Stimulated activated CD8-positive, alpha-beta memory T cell treated with anti-CD3 and anti-CD28 coated beads, Interleukin-12 subunit alpha, Interleukin-12 subunit beta, amount 100 ng/mL, for 24 hours (primary cell): ENCODE measurements at regions not wholly inside any gene's neighbourhood (a gene's known extent, or its start where the extent isn't known, plus 50 kb on each side); places are given as distances from the start of the nearest gene placed in this dataset.

ENCODE experiments used
- DNase-seq: peaks from one replicate; pipeline ENCODE4 v3.0.0-alpha.2; 2020; ENCODE audit errors: extremely low read depth

DNA sequence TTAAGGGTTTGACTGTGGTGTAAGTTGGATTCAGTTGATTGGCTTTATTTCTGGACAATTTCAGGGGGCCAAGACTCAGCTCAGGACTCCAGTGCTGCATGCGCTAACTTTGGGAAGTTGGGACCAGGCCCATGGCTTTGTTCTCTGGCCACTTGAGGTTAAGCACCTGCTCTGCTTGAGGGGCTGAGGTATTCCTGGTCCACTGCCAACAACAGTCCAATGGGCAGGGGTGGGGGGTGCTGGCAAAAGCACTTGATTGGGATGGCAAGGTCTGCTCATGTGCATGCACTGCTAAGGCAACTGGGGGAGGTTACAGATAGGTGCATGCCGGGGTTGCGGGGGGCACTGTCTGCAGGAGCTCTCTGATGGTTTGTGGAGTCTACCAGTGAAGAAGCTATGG, 52.6 kb upstream of the ASB17 start:
- DNase-seq = no peak

DNA sequence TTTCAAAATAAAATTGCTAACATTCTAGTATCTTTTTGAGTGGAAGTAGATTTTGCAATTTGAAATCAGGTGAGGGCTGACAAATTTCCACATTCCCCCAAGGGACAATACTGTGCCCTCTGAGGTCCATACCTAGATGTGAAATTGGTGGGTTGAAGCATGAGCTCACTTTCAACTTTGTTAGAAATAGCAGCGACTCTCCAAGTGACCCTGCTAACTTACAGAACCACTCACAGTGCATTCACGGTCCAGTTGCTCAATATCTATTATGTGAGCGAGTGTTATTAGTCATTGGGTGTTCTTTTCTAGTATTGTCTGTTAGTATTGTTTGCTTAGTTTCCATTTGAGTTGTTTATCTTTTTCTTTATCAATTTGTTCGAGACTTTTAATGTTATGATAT, 53.6 kb upstream of the ASB17 start:
- no peak for DNase-seq

DNA sequence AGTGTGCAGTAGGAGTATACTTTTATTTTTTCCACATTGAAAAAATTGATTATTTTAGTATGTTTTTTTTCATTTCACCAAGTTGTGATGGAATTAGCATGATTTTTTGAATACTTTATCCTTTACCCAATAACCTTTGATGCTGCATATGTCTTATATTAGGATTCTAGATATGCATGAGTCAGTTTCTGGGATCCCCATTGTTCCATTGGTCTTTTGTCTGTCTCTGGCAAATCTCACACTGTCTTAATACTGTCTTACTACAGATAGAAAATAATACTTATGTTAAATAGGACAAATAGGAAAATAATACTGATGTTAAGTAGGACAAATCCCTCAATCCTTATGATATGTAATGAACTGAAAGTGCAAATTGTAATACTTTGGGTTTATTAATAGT, 54.3 kb upstream of the ASB17 start:
- no peak for DNase-seq

GRCh38 chr1:75989121-75989520, 56.9 kb upstream of the ASB17 start:
- DNase-seq = no peak

DNA sequence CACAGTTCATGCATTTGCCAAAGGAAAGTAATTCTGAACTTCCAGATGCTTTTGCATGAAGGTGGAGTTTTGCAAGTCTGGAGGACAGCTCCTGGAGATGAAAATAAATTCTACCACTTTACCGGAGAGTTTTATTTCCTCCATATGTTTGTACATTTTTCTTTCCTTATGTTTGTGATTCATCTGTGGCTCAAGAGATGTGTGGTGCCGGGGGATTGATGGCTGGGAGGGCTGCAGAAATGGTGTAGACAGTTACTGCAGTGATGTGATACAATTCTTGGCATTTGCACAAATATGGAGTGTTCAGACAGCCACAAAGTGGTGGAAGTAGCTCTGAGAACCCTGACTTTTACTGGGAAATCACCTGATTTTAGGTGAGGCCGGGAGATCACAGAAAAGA, 58.5 kb upstream of the ASB17 start:
- no peak for DNase-seq

DNA sequence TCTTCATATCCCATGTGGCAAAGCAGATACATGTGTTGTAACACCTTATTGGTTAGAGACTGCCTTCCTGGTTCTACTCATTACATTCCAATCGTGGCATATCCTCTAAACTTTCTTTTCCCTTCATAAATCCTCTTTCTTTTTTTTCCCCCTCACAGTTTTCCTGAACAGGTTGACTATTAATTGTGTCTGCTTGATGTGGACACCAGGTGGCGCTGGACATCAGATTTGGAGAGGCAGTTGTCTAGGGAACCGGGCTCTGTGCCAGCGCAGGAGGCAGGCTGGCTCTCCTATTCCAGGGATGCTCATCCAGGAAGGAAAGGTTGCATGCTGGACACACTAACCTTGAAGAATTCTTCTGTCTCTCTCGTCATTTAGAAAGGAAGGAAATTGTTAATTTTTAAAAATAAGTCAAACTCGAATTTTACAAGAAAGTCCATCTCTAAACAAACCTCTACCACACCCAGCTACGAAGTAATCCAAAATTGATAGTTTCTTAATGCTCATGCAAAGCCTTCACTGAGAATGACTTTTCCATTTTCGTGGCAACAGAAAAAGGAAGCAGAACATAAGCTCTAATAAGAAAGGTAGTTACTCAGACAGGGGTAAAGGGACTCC, 59.4 kb upstream of the ASB17 start:
- DNase-seq = peak; percentile 37

- DNase-seq = no peak
Measured at GRCh38 chr1:75992312-75992711, 60.1 kb upstream of the ASB17 start.

GRCh38 chr1:75993661-75994060, 61.5 kb upstream of the ASB17 start:
- DNase-seq = no peak

DNA sequence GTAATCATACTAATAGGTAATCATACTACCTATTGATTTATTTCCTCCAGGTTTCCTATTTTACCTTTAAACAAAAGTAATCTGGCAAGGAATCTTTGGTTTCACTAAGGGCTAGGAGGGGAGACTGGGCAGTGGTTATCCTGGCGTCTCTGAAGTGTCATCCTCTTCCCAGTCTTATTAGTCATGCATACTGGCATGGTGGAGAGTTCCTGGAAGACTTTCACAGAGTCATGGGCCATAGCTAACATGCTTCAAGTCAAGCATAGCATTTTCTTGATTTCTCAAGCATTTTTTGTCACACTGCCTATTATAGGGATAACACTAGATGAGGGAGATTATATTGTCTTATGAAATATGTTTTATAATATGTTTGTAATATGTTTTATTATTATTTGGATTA, 64.0 kb upstream of the ASB17 start:
- no peak for DNase-seq

GRCh38 chr1:75999034-75999433, 66.8 kb upstream of the ASB17 start:
- DNase-seq = no peak

DNA sequence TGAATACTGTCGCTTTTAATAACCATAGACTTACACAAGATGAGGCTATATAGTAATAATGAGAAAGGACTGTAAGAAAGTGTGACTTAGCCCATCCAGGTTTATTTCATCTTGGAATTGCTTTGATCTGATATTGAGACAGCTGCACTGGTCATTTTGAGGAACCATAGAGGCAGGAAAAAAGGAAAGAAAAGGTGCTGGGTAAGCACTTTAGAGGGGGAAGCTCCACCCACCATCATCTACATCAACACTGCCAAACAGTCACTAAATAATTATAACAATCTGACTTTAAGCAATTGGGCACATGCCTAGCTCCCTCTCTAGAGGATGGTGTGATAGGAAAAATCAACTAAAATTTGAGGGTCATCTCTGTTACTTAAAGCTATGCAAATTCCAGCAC, 70.6 kb upstream of the ST6GALNAC3 start:
- no peak for DNase-seq

GRCh38 chr1:76005765-76006164, 68.8 kb upstream of the ST6GALNAC3 start:
- DNase-seq = no peak

GRCh38 chr1:76006234-76006633, 68.3 kb upstream of the ST6GALNAC3 start:
- no peak for DNase-seq

DNA sequence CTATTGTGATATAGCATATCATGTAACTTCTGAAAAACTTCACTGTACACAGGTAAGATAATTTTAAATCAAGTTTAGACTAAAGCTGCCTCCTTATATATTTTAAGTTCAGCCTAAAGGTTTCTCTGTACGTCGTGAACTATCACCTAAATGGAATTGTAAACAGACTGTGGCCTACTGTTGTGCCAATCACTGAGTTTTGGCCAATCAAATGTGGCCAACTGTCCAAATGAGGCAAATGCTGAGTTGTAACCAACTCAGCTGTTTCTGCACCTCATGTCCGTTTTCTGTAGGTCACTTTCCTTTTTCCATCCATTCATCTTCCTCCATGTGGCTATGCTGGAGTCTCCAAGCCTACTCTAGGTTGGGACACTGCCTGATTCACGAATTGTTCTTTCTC, 63.7 kb upstream of the ST6GALNAC3 start:
- DNase-seq = no peak

DNA sequence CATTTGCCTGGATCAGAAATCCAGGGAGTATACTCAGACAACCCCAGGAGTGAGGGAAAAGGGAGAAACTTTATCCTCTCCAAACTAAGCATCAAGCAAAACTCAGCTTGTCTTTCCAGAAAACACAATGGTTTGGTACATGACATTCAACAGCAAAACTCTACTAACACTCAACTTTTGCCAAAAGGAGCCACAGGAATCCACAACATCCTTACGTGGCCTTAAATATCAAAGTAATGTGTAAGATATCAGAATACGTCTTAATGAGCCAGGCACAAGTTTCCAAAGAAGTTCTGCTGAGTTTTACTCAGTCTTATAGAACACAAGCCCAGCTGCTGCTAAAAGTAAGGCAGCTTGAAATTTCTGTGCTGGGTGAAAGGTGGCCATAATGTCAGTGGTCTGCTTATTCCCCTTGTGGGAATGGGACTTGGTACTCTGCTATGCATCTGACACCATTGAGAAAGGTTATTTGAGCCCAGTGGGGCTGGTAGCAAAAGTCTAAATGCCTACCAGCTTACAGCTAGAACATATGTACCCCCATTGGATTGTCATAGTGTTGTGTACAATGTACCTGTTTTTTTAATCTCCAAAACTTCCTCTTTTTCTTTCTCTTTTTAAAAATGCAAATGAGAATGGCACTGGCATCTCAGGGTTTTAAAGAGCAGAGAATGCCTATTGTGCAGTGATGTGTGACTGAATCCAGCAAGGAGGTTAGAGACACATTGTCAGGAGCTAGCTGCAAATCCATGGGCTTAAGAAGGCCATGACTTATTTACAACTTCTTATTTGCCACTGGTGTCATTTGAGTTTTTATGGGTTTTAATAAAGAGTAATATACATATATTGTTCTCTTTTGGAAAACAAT, 62.0 kb upstream of the ST6GALNAC3 start:
- no peak for DNase-seq

- no peak for DNase-seq
Measured at GRCh38 chr1:76013206-76013581, 61.4 kb upstream of the ST6GALNAC3 start.

GRCh38 chr1:76015478-76016103, 59.0 kb upstream of the ST6GALNAC3 start:
- no peak for DNase-seq

GRCh38 chr1:76018045-76018444, 56.5 kb upstream of the ST6GALNAC3 start:
- DNase-seq = no peak

- DNase-seq = no peak
Measured at GRCh38 chr1:76021846-76022245, 52.7 kb upstream of the ST6GALNAC3 start.

GRCh38 chr1:76023669-76024435, 50.7 kb upstream of the ST6GALNAC3 start:
- no peak for DNase-seq
